ENCODE measurements at regions not wholly inside any gene's neighbourhood (a gene's known extent, or its start where the extent isn't known, plus 50 kb on each side); places are given as distances from the start of the nearest gene placed in this dataset.
"Not testable (repeated sequence)": the region's sequence is repeated elsewhere in the genome, so short reads cannot be mapped to it uniquely, and the experiment has no call there.

- Histone ChIP-seq H3K4me1 (no peaks in the 10 kb centered on the region), H3K27ac (no peak overlapping the region), H3K4me3 (no peak overlapping the region), H3K36me3 (no peaks in the 10 kb centered on the region), H3K9me3 (no peaks in the 10 kb centered on the region), H3K27me3 (no peaks in the 10 kb centered on the region)
- intact Hi-C loops (cut with DNase I; ENCODE audit: low total_unique reads), result no loop called here
- TF ChIP-seq POLR2AphosphoS5 (IDR thresholded peaks at IDR 0.05) (no peak), POLR2A (IDR thresholded peaks at IDR 0.05) (no peak)
- TF ChIP-seq, protein P1, sequence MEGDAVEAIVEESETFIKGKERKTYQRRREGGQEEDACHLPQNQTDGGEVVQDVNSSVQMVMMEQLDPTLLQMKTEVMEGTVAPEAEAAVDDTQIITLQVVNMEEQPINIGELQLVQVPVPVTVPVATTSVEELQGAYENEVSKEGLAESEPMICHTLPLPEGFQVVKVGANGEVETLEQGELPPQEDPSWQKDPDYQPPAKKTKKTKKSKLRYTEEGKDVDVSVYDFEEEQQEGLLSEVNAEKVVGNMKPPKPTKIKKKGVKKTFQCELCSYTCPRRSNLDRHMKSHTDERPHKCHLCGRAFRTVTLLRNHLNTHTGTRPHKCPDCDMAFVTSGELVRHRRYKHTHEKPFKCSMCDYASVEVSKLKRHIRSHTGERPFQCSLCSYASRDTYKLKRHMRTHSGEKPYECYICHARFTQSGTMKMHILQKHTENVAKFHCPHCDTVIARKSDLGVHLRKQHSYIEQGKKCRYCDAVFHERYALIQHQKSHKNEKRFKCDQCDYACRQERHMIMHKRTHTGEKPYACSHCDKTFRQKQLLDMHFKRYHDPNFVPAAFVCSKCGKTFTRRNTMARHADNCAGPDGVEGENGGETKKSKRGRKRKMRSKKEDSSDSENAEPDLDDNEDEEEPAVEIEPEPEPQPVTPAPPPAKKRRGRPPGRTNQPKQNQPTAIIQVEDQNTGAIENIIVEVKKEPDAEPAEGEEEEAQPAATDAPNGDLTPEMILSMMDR (IDR thresholded peaks at IDR 0.05), result no peak
- no peak for DNase-seq (ENCODE audit: low spot score in 2 of 2)
Measured at GRCh38 chrX:82742351-82742750, 765.7 kb upstream of the POU3F4 start.

GRCh38 chrX:82745725-82746124 is 762.4 kb upstream of the POU3F4 start:
- intact Hi-C loops (cut with DNase I; ENCODE audit: low total_unique reads); H3K27me3 ChIP-seq; H3K36me3 ChIP-seq; DNase-seq (ENCODE audit: low spot score in 2 of 2); H3K4me3 ChIP-seq; H3K9me3 ChIP-seq; H3K4me1 ChIP-seq; H3K27ac ChIP-seq: not testable (repeated sequence)

- TF ChIP-seq POLR2AphosphoS5 (IDR thresholded peaks at IDR 0.05) (no peak), POLR2A (IDR thresholded peaks at IDR 0.05) (no peak)
- TF ChIP-seq, protein P1 (IDR thresholded peaks at IDR 0.05), result no peak
- no peak for DNase-seq (ENCODE audit: low spot score in 2 of 2)
- Histone ChIP-seq H3K27me3 (peaks cover 0 to 5% of the 10 kb centered on the region in 2 donors), H3K4me1 (no peaks in the 10 kb centered on the region), H3K4me3 (no peak overlapping the region), H3K36me3 (no peaks in the 10 kb centered on the region), H3K9me3 (no peaks in the 10 kb centered on the region), H3K27ac (no peak overlapping the region)
- intact Hi-C loops (cut with DNase I; ENCODE audit: low total_unique reads), result no loop called here
Measured at GRCh38 chrX:82748906-82749505, 759.1 kb upstream of the POU3F4 start.

GRCh38 chrX:82756272-82756671 is 751.8 kb upstream of the POU3F4 start:
- TF ChIP-seq, protein P1 (IDR thresholded peaks at IDR 0.05), result no peak
- TF ChIP-seq POLR2AphosphoS5 (IDR thresholded peaks at IDR 0.05) (no peak), POLR2A (IDR thresholded peaks at IDR 0.05) (no peak)
- no peaks in the 10 kb centered on the region for H3K36me3 ChIP-seq
- intact Hi-C loops (cut with DNase I; ENCODE audit: low total_unique reads), result no loop called here
- H3K27me3 ChIP-seq, result peaks cover 0 to 7% of the 10 kb centered on the region in 2 donors
- no peaks in the 10 kb centered on the region for H3K4me1 ChIP-seq
- H3K27ac ChIP-seq, result no peak overlapping the region
- H3K9me3 ChIP-seq, result no peaks in the 10 kb centered on the region
- no peak overlapping the region for H3K4me3 ChIP-seq
- no peak for DNase-seq (ENCODE audit: low spot score in 2 of 2)

- intact Hi-C loops (cut with DNase I; ENCODE audit: low total_unique reads), result no loop called here
- H3K9me3 ChIP-seq, result no peaks in the 10 kb centered on the region
- H3K27ac ChIP-seq, result peak overlapping the region; percentile 40 to 51
- peaks cover 0 to 7% of the 10 kb centered on the region in 2 donors for H3K27me3 ChIP-seq
- H3K36me3 ChIP-seq, result no peaks in the 10 kb centered on the region
- DNase-seq (ENCODE audit: low spot score in 2 of 2), result no peak
- TF ChIP-seq POLR2A (IDR thresholded peaks at IDR 0.05), result no peak
- TF ChIP-seq, protein P1 (IDR thresholded peaks at IDR 0.05), result no peak
- no peak for TF ChIP-seq POLR2AphosphoS5 (IDR thresholded peaks at IDR 0.05)
- no peaks in the 10 kb centered on the region for H3K4me1 ChIP-seq
- no peak overlapping the region for H3K4me3 ChIP-seq
Measured at GRCh38 chrX:82757614-82758013, 750.5 kb upstream of the POU3F4 start.

DNA sequence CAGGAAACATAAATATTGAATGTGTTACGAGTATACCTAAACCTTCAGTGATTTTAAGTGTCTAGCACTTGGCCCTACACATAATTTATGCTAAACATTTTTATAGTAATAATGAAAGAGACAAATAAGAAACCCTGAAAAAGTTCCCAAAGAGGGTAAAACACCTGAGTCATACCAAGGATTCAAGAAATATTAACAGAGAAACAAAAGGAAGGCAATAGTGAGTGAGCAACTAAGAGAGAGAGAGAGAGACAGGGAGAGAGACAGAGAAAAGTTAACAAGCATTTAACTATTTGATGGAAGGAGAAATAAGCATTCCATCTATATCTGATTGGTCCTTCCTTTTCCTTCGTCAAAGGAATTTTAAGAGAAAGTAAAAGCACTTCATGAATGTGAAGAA is 743.6 kb upstream of the POU3F4 start:
- peaks cover 9 to 10% of the 10 kb centered on the region in 2 donors for H3K9me3 ChIP-seq
- no peak overlapping the region for H3K4me3 ChIP-seq
- no peak overlapping the region for H3K27ac ChIP-seq
- no peak for DNase-seq (ENCODE audit: low spot score in 2 of 2)
- no peaks in the 10 kb centered on the region for H3K27me3 ChIP-seq
- no peak for TF ChIP-seq POLR2AphosphoS5 (IDR thresholded peaks at IDR 0.05)
- TF ChIP-seq, protein P1 (IDR thresholded peaks at IDR 0.05), result no peak
- H3K4me1 ChIP-seq, result no peaks in the 10 kb centered on the region
- intact Hi-C loops (cut with DNase I; ENCODE audit: low total_unique reads), result no loop called here
- H3K36me3 ChIP-seq, result no peaks in the 10 kb centered on the region
